GM19463 (cell line): ENCODE measurements at regions not wholly inside any gene's neighbourhood (a gene's known extent, or its start where the extent isn't known, plus 50 kb on each side); places are given as distances from the start of the nearest gene placed in this dataset.

ENCODE experiments used
- ATAC-seq: cut with Tn5 transposase; IDR thresholded peaks from one replicate; pipeline ENCODE4 v1.9.1; 2021; ENCODE audit warnings: mild to moderate bottlenecking, moderate library complexity; ENCODE audit not compliant: unreplicated experiment

DNA sequence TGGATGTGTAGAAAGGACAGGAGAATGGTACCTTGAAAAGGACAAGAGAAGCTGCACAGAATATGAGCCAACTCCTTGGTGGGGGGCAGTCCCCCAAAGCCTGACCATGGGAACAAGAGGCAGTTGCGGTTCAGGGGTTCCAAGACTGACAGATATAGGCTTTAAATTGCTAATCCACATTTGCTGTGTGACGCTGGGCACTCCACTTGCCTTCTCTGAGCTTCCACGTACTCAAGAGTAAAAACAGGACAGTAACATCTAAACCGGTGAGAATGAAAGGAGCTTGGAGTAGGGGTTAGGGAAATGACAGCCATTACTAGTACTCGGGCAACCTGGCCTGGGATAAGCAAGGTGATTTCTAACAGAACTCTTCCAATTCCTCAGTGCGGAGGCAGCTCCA is 57.9 kb upstream of the LRFN2 start:
- no peak for ATAC-seq

DNA sequence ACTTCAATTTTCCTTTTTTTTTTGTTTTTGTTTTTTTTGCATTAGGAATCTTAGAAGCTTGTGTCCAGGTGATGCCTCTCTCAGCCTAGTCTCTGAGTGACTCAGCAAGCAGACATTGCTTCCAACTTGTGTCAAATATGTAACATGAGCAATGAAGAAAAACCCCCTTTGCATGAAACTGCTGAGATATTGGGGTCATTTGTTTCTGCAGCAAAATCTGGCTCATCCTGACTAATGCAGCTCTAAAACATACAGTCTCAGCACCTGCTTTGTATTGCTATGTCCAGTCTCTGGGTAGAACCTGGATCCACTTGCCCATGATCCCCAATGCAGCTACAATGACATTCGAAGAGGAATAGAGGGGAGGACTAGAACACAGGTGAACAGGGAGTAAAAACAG is 55.7 kb upstream of the LRFN2 start:
- ATAC-seq, result no peak

DNA sequence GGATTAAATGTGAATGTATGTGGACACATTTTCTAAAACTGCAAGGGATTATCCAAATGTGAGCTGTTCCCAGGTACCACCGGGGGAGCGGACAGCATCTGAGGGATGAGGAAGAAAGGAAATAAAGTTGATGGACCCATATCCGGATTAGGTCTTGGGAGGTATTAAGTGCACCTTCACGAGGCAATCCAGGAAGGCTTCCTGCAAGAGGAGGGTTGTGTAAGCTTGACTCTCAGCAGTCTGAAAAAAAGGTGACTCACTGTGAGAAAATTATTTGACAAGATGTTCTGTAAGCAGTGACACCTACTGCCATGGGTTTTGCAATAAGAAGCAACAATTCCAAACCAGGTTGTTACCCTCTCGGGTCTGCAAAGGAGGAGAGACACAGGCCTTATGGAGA is 55.0 kb upstream of the LRFN2 start:
- no peak for ATAC-seq

DNA sequence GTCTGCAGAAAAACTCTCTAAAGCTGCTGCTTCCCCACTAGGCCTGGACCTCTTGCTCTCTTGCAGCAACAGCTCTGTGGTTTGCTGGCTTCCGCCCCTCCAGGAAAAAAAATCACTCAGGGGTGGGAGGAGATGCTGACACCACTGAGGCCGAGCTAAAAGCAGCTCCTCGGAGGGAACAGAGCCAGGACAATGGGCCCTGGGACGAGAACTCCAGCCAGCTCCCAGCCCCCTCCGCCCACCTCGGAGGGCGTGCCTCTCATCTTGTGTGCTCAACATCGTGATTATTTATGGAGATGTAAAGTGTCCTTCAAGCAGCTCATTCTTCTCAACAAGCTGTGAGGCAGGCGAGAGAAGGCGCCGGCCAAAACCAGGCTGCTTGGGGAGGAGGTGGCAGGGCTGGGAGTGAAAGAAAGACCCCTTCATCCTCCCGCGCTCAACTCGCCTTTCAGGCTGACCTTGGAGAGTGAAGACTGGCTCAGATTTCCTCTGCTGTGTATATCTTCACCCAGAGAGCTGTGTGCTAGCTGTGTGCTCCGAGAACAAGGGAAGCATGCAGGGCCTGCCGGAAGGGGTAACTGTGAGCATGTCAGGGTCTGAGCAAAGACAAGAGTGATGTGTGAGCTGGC is 53.5 kb upstream of the LRFN2 start:
- no peak for ATAC-seq
